ENCODE measurements at regions not wholly inside any gene's neighbourhood (a gene's known extent, or its start where the extent isn't known, plus 50 kb on each side); places are given as distances from the start of the nearest gene placed in this dataset.

- Mint-ChIP-seq H3K4me3 (peak overlapping the region; percentile 12), H3K27ac (peak overlapping the region; percentile 90), H3K4me1 (ENCODE audit: low read depth) (peaks cover 23% of the 10 kb centered on the region), H3K27me3 (ENCODE audit: insufficient read depth) (peaks cover 11% of the 10 kb centered on the region), H3K9me3 (no peaks in the 10 kb centered on the region), H3K36me3 (ENCODE audit: low read depth) (no peaks in the 10 kb centered on the region)
- peak; percentile 98 for DNase-seq
- TF ChIP-seq, protein P1, sequence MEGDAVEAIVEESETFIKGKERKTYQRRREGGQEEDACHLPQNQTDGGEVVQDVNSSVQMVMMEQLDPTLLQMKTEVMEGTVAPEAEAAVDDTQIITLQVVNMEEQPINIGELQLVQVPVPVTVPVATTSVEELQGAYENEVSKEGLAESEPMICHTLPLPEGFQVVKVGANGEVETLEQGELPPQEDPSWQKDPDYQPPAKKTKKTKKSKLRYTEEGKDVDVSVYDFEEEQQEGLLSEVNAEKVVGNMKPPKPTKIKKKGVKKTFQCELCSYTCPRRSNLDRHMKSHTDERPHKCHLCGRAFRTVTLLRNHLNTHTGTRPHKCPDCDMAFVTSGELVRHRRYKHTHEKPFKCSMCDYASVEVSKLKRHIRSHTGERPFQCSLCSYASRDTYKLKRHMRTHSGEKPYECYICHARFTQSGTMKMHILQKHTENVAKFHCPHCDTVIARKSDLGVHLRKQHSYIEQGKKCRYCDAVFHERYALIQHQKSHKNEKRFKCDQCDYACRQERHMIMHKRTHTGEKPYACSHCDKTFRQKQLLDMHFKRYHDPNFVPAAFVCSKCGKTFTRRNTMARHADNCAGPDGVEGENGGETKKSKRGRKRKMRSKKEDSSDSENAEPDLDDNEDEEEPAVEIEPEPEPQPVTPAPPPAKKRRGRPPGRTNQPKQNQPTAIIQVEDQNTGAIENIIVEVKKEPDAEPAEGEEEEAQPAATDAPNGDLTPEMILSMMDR (IDR thresholded peaks at IDR 0.05): no peak
Measured at GRCh38 chr2:19711470-19712372, 190.1 kb downstream of the TTC32 start.

DNA sequence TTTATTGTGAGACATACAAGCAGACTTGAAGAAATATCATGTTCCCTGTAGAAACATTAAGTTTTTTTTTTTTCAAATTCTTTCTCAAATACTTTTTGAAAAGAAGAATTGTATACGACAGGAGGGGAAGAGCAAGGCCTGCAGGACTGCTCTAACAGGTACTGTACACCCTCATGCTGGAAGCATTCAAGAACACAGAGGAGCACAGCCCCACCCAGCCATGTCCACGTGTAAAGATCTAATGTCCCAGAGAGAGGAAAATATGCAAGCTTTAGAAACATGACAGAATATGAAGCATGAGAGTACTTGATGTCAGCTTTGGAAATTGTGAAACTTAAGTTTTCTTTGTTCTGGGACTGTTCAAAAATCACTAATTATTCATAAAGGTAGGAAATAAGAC is 191.6 kb downstream of the TTC32 start:
- no peak for DNase-seq
- no peak overlapping the region for H3K4me3 Mint-ChIP-seq
- H3K27ac Mint-ChIP-seq: peak overlapping the region; percentile 90
- no peaks in the 10 kb centered on the region for H3K36me3 Mint-ChIP-seq (ENCODE audit: low read depth)
- peaks cover 7% of the 10 kb centered on the region for H3K27me3 Mint-ChIP-seq (ENCODE audit: insufficient read depth)
- H3K9me3 Mint-ChIP-seq: no peaks in the 10 kb centered on the region
- H3K4me1 Mint-ChIP-seq (ENCODE audit: low read depth): peaks cover 23% of the 10 kb centered on the region
- TF ChIP-seq, protein P1 (IDR thresholded peaks at IDR 0.05): no peak

GRCh38 chr2:19709553-19709952 is 192.2 kb downstream of the TTC32 start:
- no peaks in the 10 kb centered on the region for H3K9me3 Mint-ChIP-seq
- peak overlapping the region; percentile 55; the same call in 1 of the 2 replicates for H3K27ac Mint-ChIP-seq
- H3K27me3 Mint-ChIP-seq (ENCODE audit: insufficient read depth): peaks cover 9% of the 10 kb centered on the region
- TF ChIP-seq, protein P1 (IDR thresholded peaks at IDR 0.05): no peak
- H3K36me3 Mint-ChIP-seq (ENCODE audit: low read depth): no peaks in the 10 kb centered on the region
- no peak overlapping the region for H3K4me3 Mint-ChIP-seq
- DNase-seq: no peak
- peaks cover 23% of the 10 kb centered on the region for H3K4me1 Mint-ChIP-seq (ENCODE audit: low read depth)

GRCh38 chr2:19708776-19709175 is 193.0 kb downstream of the TTC32 start:
- H3K27ac Mint-ChIP-seq: no peak overlapping the region
- H3K27me3 Mint-ChIP-seq (ENCODE audit: insufficient read depth): peaks cover 9% of the 10 kb centered on the region
- no peaks in the 10 kb centered on the region for H3K9me3 Mint-ChIP-seq
- H3K4me3 Mint-ChIP-seq: no peak overlapping the region
- no peak for DNase-seq
- H3K4me1 Mint-ChIP-seq (ENCODE audit: low read depth): peaks cover 23% of the 10 kb centered on the region
- no peaks in the 10 kb centered on the region for H3K36me3 Mint-ChIP-seq (ENCODE audit: low read depth)
- TF ChIP-seq, protein P1 (IDR thresholded peaks at IDR 0.05): no peak

- H3K27ac Mint-ChIP-seq: no peak overlapping the region
- TF ChIP-seq, protein P1 (IDR thresholded peaks at IDR 0.05): no peak
- H3K4me3 Mint-ChIP-seq: no peak overlapping the region
- H3K9me3 Mint-ChIP-seq: no peaks in the 10 kb centered on the region
- peaks cover 10% of the 10 kb centered on the region; the same call in 1 of the 2 replicates for H3K27me3 Mint-ChIP-seq (ENCODE audit: insufficient read depth)
- H3K36me3 Mint-ChIP-seq (ENCODE audit: low read depth): no peaks in the 10 kb centered on the region
- peaks cover 25% of the 10 kb centered on the region for H3K4me1 Mint-ChIP-seq (ENCODE audit: low read depth)
- no peak for DNase-seq
Measured at GRCh38 chr2:19706332-19706731, 195.5 kb downstream of the TTC32 start.
